ENCODE measurements at regions not wholly inside any gene's neighbourhood (a gene's known extent, or its start where the extent isn't known, plus 50 kb on each side); places are given as distances from the start of the nearest gene placed in this dataset.

DNA sequence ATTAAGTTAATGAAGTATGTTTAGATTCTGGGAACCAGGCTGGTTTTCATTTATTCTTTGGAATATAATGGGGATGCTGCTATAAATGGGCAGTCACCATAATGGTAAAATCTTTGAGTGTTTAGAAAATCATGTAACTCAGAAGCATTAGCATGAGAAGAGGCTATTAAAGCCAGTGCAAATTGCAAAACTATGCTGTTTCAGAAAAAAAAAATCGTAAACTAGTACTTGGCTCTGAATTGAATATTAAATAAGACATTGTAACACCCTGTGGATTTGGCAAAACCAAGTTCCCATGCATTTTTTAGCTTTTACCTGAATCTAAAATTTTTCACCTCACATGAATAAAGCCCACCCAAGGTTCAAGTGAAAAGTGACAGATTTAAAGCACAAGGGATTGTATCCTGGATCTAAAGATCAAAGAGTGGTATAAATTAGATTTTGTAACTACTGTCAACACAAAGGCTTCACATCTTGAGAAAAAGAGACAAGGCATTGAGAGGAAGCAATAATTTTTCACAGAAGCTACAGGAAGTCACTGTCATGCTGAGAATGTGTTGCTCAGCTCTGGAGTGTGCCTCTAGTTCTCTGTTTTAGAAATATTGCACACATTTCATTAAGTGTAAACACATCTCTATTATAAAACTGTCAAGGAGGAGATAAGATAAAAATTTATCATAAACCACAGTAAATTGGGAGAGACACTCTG, 142.2 kb downstream of the ABCA8 start:
- no peak for DNase-seq

GRCh38 chr17:68809148-68809547, 146.0 kb downstream of the ABCA8 start:
- no peak for DNase-seq

GRCh38 chr17:68807998-68808772, 147.0 kb downstream of the ABCA8 start:
- no peak for DNase-seq

- DNase-seq: no peak
Measured at GRCh38 chr17:68805609-68806008, 149.6 kb downstream of the ABCA8 start.

DNA sequence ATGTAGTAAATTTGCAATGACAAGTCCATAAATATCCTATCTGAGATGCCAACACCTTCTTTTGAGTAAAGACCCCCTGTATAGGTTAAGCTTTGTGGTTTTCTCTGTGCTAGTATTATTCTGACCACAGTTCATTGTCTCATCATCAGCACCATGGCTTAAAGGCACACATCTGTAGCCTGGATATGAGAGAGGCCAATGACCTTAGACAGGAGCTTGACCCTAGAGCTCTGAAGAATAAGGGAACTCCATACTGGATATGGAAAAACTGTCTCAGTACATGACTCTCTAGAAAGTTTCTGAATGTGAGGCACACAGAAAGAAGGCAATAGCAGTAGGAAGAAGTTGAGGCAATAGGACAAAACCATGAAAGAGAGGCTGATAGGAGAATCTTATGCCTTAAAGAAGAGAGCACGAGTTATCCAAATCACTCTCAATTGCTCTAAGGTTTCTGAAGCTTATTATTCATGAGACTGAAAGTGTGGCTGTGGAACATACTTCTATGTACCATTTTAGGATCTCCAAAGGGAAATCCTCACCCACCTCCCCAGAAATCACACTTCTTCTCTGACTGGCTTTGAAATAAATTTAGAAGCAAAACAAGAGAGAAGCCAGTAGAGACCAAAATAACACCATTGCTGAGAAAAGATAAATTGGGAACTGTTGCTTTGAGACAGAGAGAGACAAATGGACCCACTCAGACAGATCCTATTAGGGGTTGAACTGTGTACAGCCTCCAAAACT, 150.2 kb downstream of the ABCA8 start:
- DNase-seq: no peak

- no peak for DNase-seq
Measured at GRCh38 chr17:68803164-68803929, 151.8 kb downstream of the ABCA8 start.

GRCh38 chr17:68801335-68802247, 153.6 kb downstream of the ABCA8 start:
- DNase-seq: no peak

- no peak for DNase-seq
Measured at GRCh38 chr17:68800751-68801150, 154.4 kb downstream of the ABCA8 start.

DNA sequence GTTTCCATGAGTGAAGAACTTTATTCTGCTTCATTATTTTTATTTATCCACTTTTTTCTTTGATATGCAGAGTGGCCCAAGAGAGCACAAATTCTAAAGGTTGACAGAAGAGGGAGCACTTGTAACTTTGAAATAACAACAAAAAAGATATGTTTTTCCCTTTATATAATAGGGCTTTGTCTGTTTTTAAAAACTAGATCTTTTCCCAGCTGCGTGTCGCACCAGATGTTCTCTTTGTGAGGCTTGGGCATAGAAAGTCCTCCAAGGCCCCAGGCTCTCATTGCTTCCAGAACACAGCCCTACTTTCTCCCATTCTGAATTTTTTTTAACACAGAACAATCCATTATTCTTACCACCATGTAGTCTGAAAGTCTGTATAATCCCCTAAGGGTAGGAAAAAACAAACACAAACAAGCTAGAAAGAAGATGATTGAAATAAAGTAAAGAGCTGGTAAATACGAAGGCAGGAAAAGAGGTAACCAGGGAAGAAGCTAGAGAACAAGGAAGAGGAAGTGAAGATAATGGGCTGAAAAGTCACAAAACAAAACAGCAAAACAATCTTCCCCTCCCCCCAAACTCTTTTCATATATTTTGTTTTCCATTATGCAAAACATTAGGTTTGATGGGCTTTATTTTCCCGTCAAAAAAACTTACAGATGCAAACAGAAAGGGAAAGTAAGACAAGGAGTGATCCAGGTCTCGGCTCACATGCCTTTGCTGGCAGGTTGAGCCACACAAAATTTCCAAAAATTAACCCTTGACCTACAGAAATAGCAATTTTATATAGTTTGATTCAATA, 160.4 kb downstream of the ABCA8 start:
- DNase-seq: no peak

GRCh38 chr17:68792873-68793272, 162.3 kb downstream of the ABCA8 start:
- DNase-seq: no peak

DNA sequence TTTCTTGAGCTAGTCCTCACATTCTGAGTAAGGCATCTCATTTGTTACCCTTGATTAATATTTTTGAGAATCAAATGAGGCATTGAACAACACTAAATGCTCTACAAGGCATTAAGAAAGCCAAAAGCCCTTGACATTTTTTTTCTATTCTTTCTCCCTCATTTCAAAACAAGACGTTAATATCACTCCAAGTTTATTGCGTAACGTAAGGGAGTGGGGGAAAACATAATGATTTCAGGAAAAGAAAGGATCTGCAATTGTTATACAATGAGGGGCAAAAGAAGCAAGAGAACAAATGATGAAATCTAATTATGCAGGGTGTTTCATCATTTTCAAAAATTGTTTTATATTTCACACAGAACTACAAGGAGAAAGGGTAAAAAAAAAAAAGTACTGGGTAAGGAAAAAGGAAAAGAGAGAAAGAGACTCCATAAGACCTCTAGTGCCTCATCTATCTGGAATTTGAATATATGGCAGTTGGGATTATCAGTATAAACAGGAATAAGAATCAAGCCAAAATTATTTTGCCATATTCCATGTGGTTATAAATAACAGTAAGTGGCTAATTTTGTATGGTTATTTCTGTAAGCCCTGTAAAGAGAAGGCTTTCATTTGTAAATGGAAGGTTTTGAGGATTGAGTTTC, 163.0 kb downstream of the ABCA8 start:
- no peak for DNase-seq

DNA sequence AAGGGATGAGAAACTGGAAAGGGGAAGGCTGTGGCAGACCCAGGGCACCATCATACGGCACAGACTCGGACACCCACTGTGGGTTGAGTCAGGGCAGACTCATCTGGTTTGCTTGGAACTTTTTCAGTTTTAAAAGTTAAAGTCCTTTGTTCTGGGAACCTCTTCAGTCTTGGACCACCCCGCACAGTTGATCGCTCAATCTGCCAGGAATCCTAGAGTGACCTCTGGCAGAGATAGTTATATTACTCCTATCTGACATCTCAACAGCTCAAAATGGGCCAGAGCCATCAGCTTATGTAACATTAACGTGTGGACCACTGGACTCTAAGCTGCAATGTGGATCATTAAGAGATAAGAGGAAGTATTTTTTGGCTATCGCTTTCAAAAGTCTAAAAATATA, 164.3 kb downstream of the ABCA8 start:
- no peak for DNase-seq

DNA sequence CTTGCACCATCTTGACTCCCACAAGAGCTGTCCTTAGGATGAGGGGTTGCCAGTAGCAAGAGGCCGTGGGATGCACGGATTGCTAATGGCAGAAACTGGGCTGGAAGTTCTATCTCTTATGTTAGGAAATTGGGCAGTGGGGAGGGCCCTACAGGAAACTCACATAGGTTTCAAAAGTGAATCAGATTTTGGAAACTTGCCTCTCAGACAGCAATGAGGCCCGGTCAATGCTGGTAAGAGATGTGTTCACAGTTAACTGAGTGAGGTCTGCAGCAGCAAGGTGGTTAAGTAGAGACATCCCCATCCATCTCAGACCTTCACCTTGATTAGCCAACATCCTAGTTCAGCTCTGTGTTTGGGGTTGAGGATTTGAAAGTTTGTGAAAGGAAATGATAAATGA, 164.7 kb downstream of the ABCA8 start:
- no peak for DNase-seq

DNA sequence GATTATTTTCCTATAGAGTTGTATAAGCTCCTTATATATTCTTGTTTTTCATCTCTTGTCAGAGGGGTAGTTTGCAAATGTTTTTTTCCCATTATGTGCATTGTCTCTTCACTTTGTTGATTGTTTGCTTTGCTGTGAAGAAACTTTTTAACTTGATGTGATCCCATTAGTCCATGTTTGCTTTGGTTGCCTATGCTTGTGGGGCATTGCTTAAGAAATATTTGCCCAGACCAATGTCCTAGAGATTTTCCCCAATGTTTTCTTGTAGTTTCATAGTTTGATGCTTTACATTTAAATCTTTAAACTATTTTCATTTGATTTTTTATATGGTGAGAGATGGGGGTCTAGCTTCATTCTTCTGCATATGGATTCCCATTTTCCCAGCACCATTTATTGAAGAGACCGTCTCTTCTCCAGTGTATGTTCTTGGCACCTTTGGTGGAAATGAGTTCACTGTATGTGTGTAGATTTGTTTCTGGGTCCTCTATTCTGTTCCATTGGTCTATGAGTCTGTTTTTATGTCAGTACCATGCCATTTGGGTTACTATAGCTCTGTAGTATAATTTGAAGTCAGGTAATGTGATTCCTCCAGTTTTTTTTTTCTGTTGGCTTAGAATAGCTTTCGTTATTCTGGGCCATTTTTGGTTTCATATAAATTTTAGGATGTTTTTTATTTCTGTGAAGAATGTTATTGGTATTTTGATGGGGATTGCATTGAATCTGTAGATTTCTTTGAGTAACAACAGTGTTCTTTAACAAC, 165.8 kb downstream of the ABCA8 start:
- no peak for DNase-seq

- no peak for DNase-seq
Measured at GRCh38 chr17:68785565-68786486, 169.4 kb downstream of the ABCA8 start.

DNA sequence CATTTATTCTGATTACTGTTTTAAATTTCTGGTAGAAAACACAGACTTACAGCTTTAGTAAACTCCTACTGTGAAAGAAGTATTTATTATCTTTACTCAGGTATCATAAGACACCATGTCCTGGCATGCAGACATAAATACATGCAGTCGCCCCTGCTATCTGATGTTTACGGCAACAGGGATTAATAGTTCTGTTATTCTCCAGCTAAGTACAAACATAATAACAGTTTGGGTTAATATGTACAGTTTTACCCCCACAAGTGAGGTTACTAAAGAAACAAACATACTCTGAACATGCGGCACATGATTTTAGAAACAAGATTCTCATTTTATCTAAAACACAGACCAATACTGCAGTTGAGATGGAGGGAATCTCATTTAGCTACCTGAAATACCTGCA, 170.8 kb downstream of the ABCA8 start:
- DNase-seq: no peak

GRCh38 chr17:68783861-68784260, 171.3 kb downstream of the ABCA8 start:
- no peak for DNase-seq

- no peak for DNase-seq
Measured at GRCh38 chr17:68782789-68783188, 172.4 kb downstream of the ABCA8 start.

DNA sequence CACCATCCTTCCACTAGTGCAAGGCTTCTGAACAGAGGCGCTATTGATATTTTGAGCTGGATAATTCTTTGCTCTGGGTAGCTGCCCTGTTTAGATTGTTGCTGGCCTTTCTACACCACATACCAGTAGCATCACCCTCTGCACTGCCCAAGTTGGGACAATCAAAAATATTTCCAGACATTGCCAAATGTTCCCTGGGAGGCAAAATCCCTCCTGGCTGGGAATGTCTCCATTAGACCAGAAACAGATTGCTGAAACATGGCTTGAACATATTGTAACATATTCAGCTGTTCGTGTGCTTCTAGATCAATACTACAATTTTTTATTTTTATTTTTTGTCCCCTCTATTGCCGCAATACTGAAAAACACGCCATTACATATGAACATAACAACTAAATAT, 174.6 kb downstream of the ABCA8 start:
- no peak for DNase-seq
